H9 (cell line): ENCODE measurements at regions not wholly inside any gene's neighbourhood (a gene's known extent, or its start where the extent isn't known, plus 50 kb on each side); places are given as distances from the start of the nearest gene placed in this dataset.

Source experiments
- DNase-seq: peaks from one replicate; pipeline ENCODE4 v3.0.0-alpha.2; 2017
- H2AFZ ChIP-seq: one replicate; pipeline ENCODE4 v1.6.1; 2013; ENCODE audit warnings: mild to moderate bottlenecking, low read length, control low read depth, moderate library complexity
- H2AK5ac ChIP-seq: 2 replicates; pipeline ENCODE4 v1.6.1; 2013; ENCODE audit warnings: low read length, control low read depth, mixed read lengths; ENCODE audit not compliant: insufficient read length
- H2BK120ac ChIP-seq: one replicate; pipeline ENCODE4 v1.6.1; 2013; ENCODE audit warnings: low read depth, mild to moderate bottlenecking, low read length, control low read depth, inconsistent platforms; ENCODE audit not compliant: poor library complexity, severe bottlenecking
- H2BK12ac ChIP-seq: 2 replicates; pipeline ENCODE4 v1.6.1; 2013; ENCODE audit warnings: low read length, control low read depth, mixed read lengths, low read depth; ENCODE audit not compliant: insufficient read length
- H2BK15ac ChIP-seq: 2 replicates; pipeline ENCODE4 v1.6.1; 2013; ENCODE audit warnings: low read depth, low read length, control low read depth
- H2BK20ac ChIP-seq: one replicate; pipeline ENCODE4 v1.6.1; 2013; ENCODE audit warnings: low read depth, mild to moderate bottlenecking, low read length, control low read depth, inconsistent platforms; ENCODE audit not compliant: poor library complexity, severe bottlenecking
- H2BK5ac ChIP-seq: 2 replicates; pipeline ENCODE4 v1.6.1; 2013; ENCODE audit warnings: low read length, control low read depth, mixed read lengths; ENCODE audit not compliant: insufficient read length
- H3K14ac ChIP-seq: 2 replicates; pipeline ENCODE4 v1.6.1; 2013; ENCODE audit warnings: low read length, control low read depth; ENCODE audit not compliant: insufficient read depth
- H3K18ac ChIP-seq: 2 replicates; pipeline ENCODE4 v1.6.1; 2013; ENCODE audit warnings: low read depth, mild to moderate bottlenecking, mixed read lengths, low read length, control low read depth; ENCODE audit not compliant: insufficient read length
- H3K23ac ChIP-seq: 2 replicates; pipeline ENCODE4 v1.6.1; 2013; ENCODE audit warnings: low read length, control low read depth, mixed read lengths, low read depth; ENCODE audit not compliant: insufficient read length
- H3K23me2 ChIP-seq: 2 replicates; pipeline ENCODE4 v1.6.1; 2013; ENCODE audit warnings: low read depth, mild to moderate bottlenecking, mixed read lengths, low read length, control low read depth; ENCODE audit not compliant: insufficient read length, poor library complexity, severe bottlenecking
- H3K27ac ChIP-seq: 2 replicates; pipeline ENCODE4 v1.5.1; 2013; ENCODE audit warnings: low read length, control low read depth, mixed read lengths, low read depth; ENCODE audit not compliant: insufficient read length
- H3K27me3 ChIP-seq: 2 replicates; pipeline ENCODE4 v1.6.1; 2013; ENCODE audit warnings: low read length, control low read depth, inconsistent platforms; ENCODE audit not compliant: insufficient read depth
- H3K4ac ChIP-seq: 2 replicates; pipeline ENCODE4 v1.6.1; 2013; ENCODE audit warnings: low read depth, mild to moderate bottlenecking, control low read depth, inconsistent platforms, low read length, moderate library complexity
- H3K4me1 ChIP-seq: 2 replicates; pipeline ENCODE4 v1.6.1; 2013; ENCODE audit warnings: low read length, control low read depth, inconsistent platforms; ENCODE audit not compliant: insufficient read depth
- H3K4me2 ChIP-seq: 2 replicates; pipeline ENCODE4 v1.6.1; 2013; ENCODE audit warnings: low read length, control low read depth, mixed read lengths; ENCODE audit not compliant: insufficient read length, insufficient read depth
- H3K56ac ChIP-seq: 2 replicates; pipeline ENCODE4 v1.6.1; 2013; ENCODE audit warnings: low read depth, mild to moderate bottlenecking, mixed read lengths, low read length, control low read depth; ENCODE audit not compliant: insufficient read length
- H3K79me1 ChIP-seq: 2 replicates; pipeline ENCODE4 v1.6.1; 2013; ENCODE audit warnings: low read depth, mild to moderate bottlenecking, moderate library complexity, low read length, control low read depth, inconsistent platforms; ENCODE audit not compliant: insufficient read depth, poor library complexity, severe bottlenecking
- H3K79me2 ChIP-seq: 2 replicates; pipeline ENCODE4 v1.6.1; 2013; ENCODE audit warnings: low read length, control low read depth, inconsistent platforms; ENCODE audit not compliant: insufficient read depth
- H3K9ac ChIP-seq: 2 replicates; pipeline ENCODE4 v1.6.1; 2013; ENCODE audit warnings: low read length, control low read depth, mixed read lengths; ENCODE audit not compliant: insufficient read length; ENCODE audit errors: extremely low read depth
- H3K9me3 ChIP-seq: one replicate; pipeline ENCODE4 v1.6.1; 2013; ENCODE audit warnings: low read depth, low read length, inconsistent platforms; ENCODE audit not compliant: control insufficient read depth
- H3T11ph ChIP-seq: one replicate; pipeline ENCODE4 v1.6.1; 2013; ENCODE audit warnings: mild to moderate bottlenecking, low read length, control low read depth, inconsistent platforms
- H4K20me1 ChIP-seq: one replicate; pipeline ENCODE4 v1.6.1; 2013; ENCODE audit not compliant: control insufficient read depth, insufficient read length, insufficient read depth
- H4K5ac ChIP-seq: 2 replicates; pipeline ENCODE4 v1.6.1; 2013; ENCODE audit warnings: low read depth, mild to moderate bottlenecking, mixed read lengths, low read length, control low read depth; ENCODE audit not compliant: insufficient read length
- H4K8ac ChIP-seq: replicated peaks from 2 replicates; pipeline ENCODE4 v1.6.1; 2013; ENCODE audit warnings: low read length, control low read depth, mixed read lengths, low read depth; ENCODE audit not compliant: insufficient read length
- H4K91ac ChIP-seq: 2 replicates; pipeline ENCODE4 v1.6.1; 2013; ENCODE audit warnings: low read depth, mild to moderate bottlenecking, moderate library complexity, mixed read lengths, low read length, control low read depth; ENCODE audit not compliant: insufficient read length
- H3K27ac Mint-ChIP-seq, 3 experiments: 2 replicates in 2 of 3; 3 replicates in 1 of 3; pipeline ENCODE4 v1.8.0; 2020 to 2021; ENCODE audit warnings: mixed read lengths in 3 of 3, mild to moderate bottlenecking in 1 of 3, moderate library complexity in 1 of 3
- H3K27me3 Mint-ChIP-seq: 2 replicates; pipeline ENCODE4 v1.8.0; 2021; ENCODE audit warnings: low read depth, mild to moderate bottlenecking, moderate library complexity, mixed read lengths
- H3K36me3 Mint-ChIP-seq, 3 experiments: 2 replicates in 2 of 3; 3 replicates in 1 of 3; pipeline ENCODE4 v1.8.0; 2020 to 2021; ENCODE audit warnings: low read depth in 3 of 3, mixed read lengths in 3 of 3; ENCODE audit not compliant: insufficient read depth in 1 of 3
- H3K4me1 Mint-ChIP-seq, 2 experiments: 2 replicates each; pipeline ENCODE4 v1.8.0; 2020; ENCODE audit warnings: mixed read lengths in 2 of 2
- H3K4me3 Mint-ChIP-seq, 2 experiments: 2 replicates in 1 of 2; 3 replicates in 1 of 2; pipeline ENCODE4 v1.8.0; 2020 to 2021; ENCODE audit warnings: mild to moderate bottlenecking in 2 of 2, mixed read lengths in 2 of 2, moderate library complexity in 1 of 2
- H3K9me3 Mint-ChIP-seq, 2 experiments: 2 replicates in 1 of 2; 3 replicates in 1 of 2; pipeline ENCODE4 v1.8.0; 2020; ENCODE audit warnings: mild to moderate bottlenecking in 2 of 2, mixed read lengths in 2 of 2, moderate library complexity in 1 of 2
- WGBS: extraction: QIAGEN DNeasy Blood & Tissue Kit; methylation state at CpG from one replicate; pipeline ENCODE4 v1.1.7; 2013; ENCODE audit warnings: missing lambda C conversion rate, low lambda C conversion rate, mixed read lengths; ENCODE audit not compliant: insufficient read length; ENCODE audit errors: extremely low coverage; 5-methylcytosine and 5-hydroxymethylcytosine counted together
- TF ChIP-seq, protein P1 (sequence below): fragments of 200-600 bp; sonication (generic); conservative IDR thresholded peaks from 3 replicates; pipeline ENCODE4 v1.8.0; 2021; ENCODE audit warnings: antibody characterized with exemption, mild to moderate bottlenecking

DNA sequence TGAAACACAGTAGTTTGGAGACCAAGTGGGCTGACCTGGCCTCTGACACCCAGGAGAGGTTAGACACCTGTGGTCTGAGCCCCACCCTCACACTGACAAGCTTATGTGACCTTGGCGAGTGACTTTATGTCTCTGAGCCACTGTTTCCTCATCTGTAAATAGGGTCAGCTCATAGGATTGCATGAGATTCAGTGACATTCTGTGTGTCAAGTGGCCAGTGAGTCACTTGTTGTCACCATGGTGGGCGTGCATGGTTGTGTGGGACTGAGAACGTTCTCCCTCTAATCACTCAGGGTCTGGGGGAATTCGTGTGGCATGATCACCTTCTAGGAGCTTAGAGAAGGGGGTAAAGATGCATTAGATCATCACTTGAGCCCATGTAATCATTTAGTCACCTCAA, 146.4 kb downstream of the PHETA1 start:
- no peak overlapping the region for H3K14ac ChIP-seq
- no peak overlapping the region for H4K5ac ChIP-seq
- no peaks in the 10 kb centered on the region for H3K4me1 ChIP-seq
- H4K91ac ChIP-seq, result no peak overlapping the region
- H2AK5ac ChIP-seq, result no peak overlapping the region
- no peaks in the 10 kb centered on the region for H3K9me3 Mint-ChIP-seq
- H3K27ac ChIP-seq, result no peak overlapping the region
- no peak overlapping the region for H2BK15ac ChIP-seq
- no peak overlapping the region for H3K4ac ChIP-seq
- DNase-seq, result no peak
- H2BK20ac ChIP-seq, result no peak overlapping the region
- no peaks in the 10 kb centered on the region for H3K79me2 ChIP-seq
- H2BK12ac ChIP-seq, result no peak overlapping the region
- H3K36me3 Mint-ChIP-seq, result peaks cover 0 to 3% (median 0%) of the 10 kb centered on the region in 3 experiments; a peak in 4 of 7 replicates
- TF ChIP-seq, protein P1, sequence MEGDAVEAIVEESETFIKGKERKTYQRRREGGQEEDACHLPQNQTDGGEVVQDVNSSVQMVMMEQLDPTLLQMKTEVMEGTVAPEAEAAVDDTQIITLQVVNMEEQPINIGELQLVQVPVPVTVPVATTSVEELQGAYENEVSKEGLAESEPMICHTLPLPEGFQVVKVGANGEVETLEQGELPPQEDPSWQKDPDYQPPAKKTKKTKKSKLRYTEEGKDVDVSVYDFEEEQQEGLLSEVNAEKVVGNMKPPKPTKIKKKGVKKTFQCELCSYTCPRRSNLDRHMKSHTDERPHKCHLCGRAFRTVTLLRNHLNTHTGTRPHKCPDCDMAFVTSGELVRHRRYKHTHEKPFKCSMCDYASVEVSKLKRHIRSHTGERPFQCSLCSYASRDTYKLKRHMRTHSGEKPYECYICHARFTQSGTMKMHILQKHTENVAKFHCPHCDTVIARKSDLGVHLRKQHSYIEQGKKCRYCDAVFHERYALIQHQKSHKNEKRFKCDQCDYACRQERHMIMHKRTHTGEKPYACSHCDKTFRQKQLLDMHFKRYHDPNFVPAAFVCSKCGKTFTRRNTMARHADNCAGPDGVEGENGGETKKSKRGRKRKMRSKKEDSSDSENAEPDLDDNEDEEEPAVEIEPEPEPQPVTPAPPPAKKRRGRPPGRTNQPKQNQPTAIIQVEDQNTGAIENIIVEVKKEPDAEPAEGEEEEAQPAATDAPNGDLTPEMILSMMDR, result no peak
- H2BK120ac ChIP-seq, result no peak overlapping the region
- no peaks in the 10 kb centered on the region for H3K79me1 ChIP-seq
- H3T11ph ChIP-seq, result no peak overlapping the region
- H3K9me3 ChIP-seq, result no peaks in the 10 kb centered on the region
- H3K23ac ChIP-seq, result no peak overlapping the region
- no CpG with 5 or more reads among the region's 4 CpGs for WGBS
- peaks cover 5% of the 10 kb centered on the region for H3K27me3 Mint-ChIP-seq
- H3K23me2 ChIP-seq, result no peaks in the 10 kb centered on the region
- no peak overlapping the region for H4K8ac ChIP-seq
- no peak overlapping the region for H3K9ac ChIP-seq
- no peaks in the 10 kb centered on the region for H3K27me3 ChIP-seq
- H2AFZ ChIP-seq, result no peak overlapping the region
- H3K4me3 Mint-ChIP-seq, result no peak overlapping the region; a peak in 1 of 5 replicates
- no peak overlapping the region for H3K27ac Mint-ChIP-seq
- no peak overlapping the region for H3K4me2 ChIP-seq
- no peak overlapping the region for H3K56ac ChIP-seq
- H4K20me1 ChIP-seq, result no peaks in the 10 kb centered on the region
- peaks cover 8% of the 10 kb centered on the region in 2 experiments; a peak in 3 of 4 replicates for H3K4me1 Mint-ChIP-seq
- no peak overlapping the region for H2BK5ac ChIP-seq
- H3K18ac ChIP-seq, result no peak overlapping the region
